Psoas muscle (tissue), 7 donors: ENCODE measurements at regions not wholly inside any gene's neighbourhood (a gene's known extent, or its start where the extent isn't known, plus 50 kb on each side); places are given as distances from the start of the nearest gene placed in this dataset.
A peak's percentile ranks its signal among the peaks of the same experiment; 100 is the strongest.

Source experiments
- ATAC-seq, 4 donors: fragments of 200-7000 bp; cut with Tn5 transposase; one replicate each; pipeline ENCODE4 v1.9.1; 2020; ENCODE audit warnings: moderate library complexity in 3 of 4, mild to moderate bottlenecking in 2 of 4
- DNase-seq, 2 donors: peaks; one replicate each; pipeline ENCODE4 v3.0.0-alpha.2; 2020
- H3K27ac ChIP-seq: fragments of 200-600 bp; one replicate; pipeline ENCODE4 v1.8.0; 2022
- H3K27me3 ChIP-seq, 3 donors: fragments of 200-600 bp in 1 of 3; one replicate each; pipeline versions ENCODE4 v1.6.1 to v1.8.0; 2013 to 2022; ENCODE audit warnings: low read length in 2 of 3, mild to moderate bottlenecking in 2 of 3, moderate library complexity in 1 of 3; ENCODE audit not compliant: insufficient read depth in 3 of 3
- H3K36me3 ChIP-seq, 2 donors: fragments of 200-600 bp in 1 of 2; one replicate each; pipeline versions ENCODE4 v1.6.1 to v1.8.0; 2013 to 2022; ENCODE audit warnings: low read depth in 1 of 2, mild to moderate bottlenecking in 1 of 2, moderate library complexity in 1 of 2; ENCODE audit not compliant: insufficient read depth in 1 of 2
- H3K4me1 ChIP-seq: fragments of 200-600 bp; one replicate; pipeline ENCODE4 v1.8.0; 2022
- H3K4me3 ChIP-seq: fragments of 200-600 bp; one replicate; pipeline ENCODE4 v1.8.0; 2022; ENCODE audit warnings: mild to moderate bottlenecking
- H3K9me3 ChIP-seq: fragments of 200-600 bp; one replicate; pipeline ENCODE4 v1.8.0; 2022
- WGBS, 3 donors: extraction: QIAGEN DNeasy Blood & Tissue Kit; methylation state at CpG; one replicate each; pipeline versions ENCODE4 v1.1.6 to v1.1.7; 2013; 5-methylcytosine and 5-hydroxymethylcytosine counted together
- intact Hi-C, 2 donors: fragments of 100-400 bp; cut with DNase I; formaldehyde crosslinking; loops; one replicate each; pipeline versions ENCODE4 v1.11.0 to v1.14.2; 2022
- TF ChIP-seq, protein P1 (sequence below): fragments of 200-600 bp; IDR thresholded peaks from one replicate; pipeline ENCODE4 v1.8.0; 2022; ENCODE audit warnings: antibody characterized with exemption
- donor health status: healthy with polysubstance abuse.
- donor health status: DM: no; HTN: no; CAD: no; lungs with moderate emphysema.
- donor health status: Bipolar disorder and iron deficiency.
- donor health status: healthy.
- donor health status: DM: yes; HTN: yes; CAD: no.
- donor health status: DM: no; HTN: no; CAD: no.
- donor health status: DM: yes; HTN: yes; CAD: no.

- H3K9me3 ChIP-seq: no peaks in the 10 kb centered on the region
- no peak for DNase-seq
- no peak for ATAC-seq
- TF ChIP-seq, protein P1, sequence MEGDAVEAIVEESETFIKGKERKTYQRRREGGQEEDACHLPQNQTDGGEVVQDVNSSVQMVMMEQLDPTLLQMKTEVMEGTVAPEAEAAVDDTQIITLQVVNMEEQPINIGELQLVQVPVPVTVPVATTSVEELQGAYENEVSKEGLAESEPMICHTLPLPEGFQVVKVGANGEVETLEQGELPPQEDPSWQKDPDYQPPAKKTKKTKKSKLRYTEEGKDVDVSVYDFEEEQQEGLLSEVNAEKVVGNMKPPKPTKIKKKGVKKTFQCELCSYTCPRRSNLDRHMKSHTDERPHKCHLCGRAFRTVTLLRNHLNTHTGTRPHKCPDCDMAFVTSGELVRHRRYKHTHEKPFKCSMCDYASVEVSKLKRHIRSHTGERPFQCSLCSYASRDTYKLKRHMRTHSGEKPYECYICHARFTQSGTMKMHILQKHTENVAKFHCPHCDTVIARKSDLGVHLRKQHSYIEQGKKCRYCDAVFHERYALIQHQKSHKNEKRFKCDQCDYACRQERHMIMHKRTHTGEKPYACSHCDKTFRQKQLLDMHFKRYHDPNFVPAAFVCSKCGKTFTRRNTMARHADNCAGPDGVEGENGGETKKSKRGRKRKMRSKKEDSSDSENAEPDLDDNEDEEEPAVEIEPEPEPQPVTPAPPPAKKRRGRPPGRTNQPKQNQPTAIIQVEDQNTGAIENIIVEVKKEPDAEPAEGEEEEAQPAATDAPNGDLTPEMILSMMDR: no peak
- WGBS, 3 donors: 73 to 100% (median 100%) methylated on average over 2 of the region's 2 CpGs
- intact Hi-C loops: no loop called here
- H3K4me3 ChIP-seq: no peak overlapping the region
- H3K27me3 ChIP-seq: no peaks in the 10 kb centered on the region
- peaks cover 3% of the 10 kb centered on the region for H3K4me1 ChIP-seq
- no peak overlapping the region for H3K27ac ChIP-seq
- H3K36me3 ChIP-seq: no peaks in the 10 kb centered on the region
Observed at GRCh38 chr11:15725246-15725645, 610.5 kb downstream of the INSC start.

DNA sequence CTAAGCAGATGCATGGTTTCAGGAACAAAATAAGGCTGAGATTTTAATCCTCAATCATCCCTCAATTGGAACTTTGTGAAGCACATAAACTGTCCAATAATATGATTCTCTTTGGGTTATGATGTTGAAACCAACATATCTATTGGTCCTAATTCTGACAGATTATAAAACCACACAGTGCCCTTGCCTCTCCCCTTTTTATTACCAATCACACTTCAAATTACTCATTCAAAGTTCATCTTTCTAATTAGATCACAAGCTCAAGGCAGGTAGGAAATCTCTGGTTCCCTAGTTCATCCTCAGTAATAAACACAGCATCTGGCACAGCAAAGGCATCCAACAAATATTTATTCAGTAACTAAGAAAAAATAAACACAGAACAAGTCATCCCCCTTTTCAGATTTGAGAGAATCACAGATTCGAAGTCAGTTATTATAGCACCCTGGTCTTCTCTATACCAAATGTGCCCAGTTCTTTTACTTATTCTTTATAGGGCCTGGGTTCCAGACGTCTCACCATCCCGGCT lies 611.6 kb downstream of the INSC start:
- Histone ChIP-seq H3K27ac (no peak overlapping the region), H3K36me3 (no peaks in the 10 kb centered on the region), H3K4me3 (no peak overlapping the region), H3K4me1 (peaks cover 3% of the 10 kb centered on the region), H3K27me3 (no peaks in the 10 kb centered on the region), H3K9me3 (no peaks in the 10 kb centered on the region)
- DNase-seq (no peak), ATAC-seq (no peak)
- 31 to 47% (median 42%) methylated on average over 3 of the region's 3 CpGs for WGBS, 3 donors
- TF ChIP-seq, protein P1: no peak
- intact Hi-C loops: no loop called here

DNA sequence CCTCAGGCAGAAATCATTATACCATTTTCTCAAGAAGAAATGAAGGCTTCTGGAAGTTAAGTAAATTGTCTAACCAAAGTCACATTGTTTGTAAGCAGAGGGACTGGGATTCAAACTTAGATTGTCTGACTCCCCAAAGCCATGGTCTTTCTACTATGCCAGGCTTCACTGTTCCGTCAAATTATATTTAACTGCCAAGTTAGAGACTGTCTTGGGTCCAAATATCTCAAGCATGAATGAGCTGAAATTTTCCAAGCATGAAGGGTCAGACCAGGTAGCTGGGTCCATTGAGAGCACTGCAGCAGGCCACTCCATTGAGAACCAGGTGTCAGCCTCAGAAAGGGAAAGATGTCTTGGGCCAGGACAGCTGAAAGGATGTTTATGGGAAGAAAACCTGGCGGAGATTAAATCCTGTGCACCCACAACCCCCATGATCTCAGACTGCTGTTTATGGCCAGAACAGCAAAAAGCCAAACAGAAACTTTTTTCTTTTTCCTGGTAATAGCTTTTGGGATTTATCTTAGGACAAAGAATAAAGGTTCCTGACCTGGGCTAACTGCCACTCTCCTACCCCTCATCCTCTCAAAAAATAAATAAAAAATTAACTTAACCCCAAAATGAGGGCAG lies 612.3 kb downstream of the INSC start:
- H3K36me3 ChIP-seq: no peaks in the 10 kb centered on the region
- DNase-seq: no peak
- ATAC-seq: peak in 2 of 4 donors; percentile 27 to 29
- H3K27me3 ChIP-seq: no peaks in the 10 kb centered on the region
- no peak overlapping the region for H3K27ac ChIP-seq
- intact Hi-C loops: no loop called here
- H3K4me1 ChIP-seq: peaks cover 3% of the 10 kb centered on the region
- no peak overlapping the region for H3K4me3 ChIP-seq
- no peaks in the 10 kb centered on the region for H3K9me3 ChIP-seq
- WGBS, 3 donors: 18 to 27% (median 25%) methylated on average over 2 of the region's 2 CpGs
- TF ChIP-seq, protein P1: no peak

- H3K27me3 ChIP-seq: no peaks in the 10 kb centered on the region
- intact Hi-C loops: no loop called here
- H3K27ac ChIP-seq: no peak overlapping the region
- H3K4me1 ChIP-seq: peaks cover 3% of the 10 kb centered on the region
- TF ChIP-seq, protein P1: no peak
- H3K4me3 ChIP-seq: no peak overlapping the region
- H3K9me3 ChIP-seq: no peaks in the 10 kb centered on the region
- DNase-seq: no peak
- ATAC-seq: no peak
- H3K36me3 ChIP-seq: no peaks in the 10 kb centered on the region
Observed at GRCh38 chr11:15727520-15727914, 612.8 kb downstream of the INSC start.

DNA sequence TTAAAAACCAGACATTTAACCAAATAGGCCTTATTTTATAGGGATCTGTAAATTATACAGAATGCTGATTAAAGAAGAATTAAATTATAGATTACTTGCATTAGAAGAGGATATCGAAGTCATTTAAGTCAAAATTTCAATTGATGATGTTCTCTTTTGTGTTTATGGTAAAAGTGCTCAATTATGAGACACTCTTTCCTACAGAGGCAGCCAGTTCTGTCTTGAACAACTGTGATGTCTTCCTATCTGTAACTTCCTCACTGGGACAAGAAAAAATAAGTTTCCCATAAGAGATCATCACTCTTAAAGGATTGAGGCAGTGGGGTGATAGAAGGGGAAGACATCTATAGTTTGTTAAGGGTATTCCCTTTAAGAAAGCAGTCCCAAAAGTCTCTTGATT lies 613.5 kb downstream of the INSC start:
- no peaks in the 10 kb centered on the region for H3K36me3 ChIP-seq
- no peaks in the 10 kb centered on the region for H3K9me3 ChIP-seq
- no peak overlapping the region for H3K27ac ChIP-seq
- TF ChIP-seq, protein P1: no peak
- H3K4me1 ChIP-seq: peaks cover 3% of the 10 kb centered on the region
- DNase-seq: no peak
- no peak for ATAC-seq
- intact Hi-C loops: no loop called here
- no peaks in the 10 kb centered on the region for H3K27me3 ChIP-seq
- WGBS, 3 donors: 96 to 100% (median 97%) methylated on average over 1 of the region's 1 CpG
- no peak overlapping the region for H3K4me3 ChIP-seq
